CD4-positive, alpha-beta T cell treated with Interleukin-1 beta for 1 hour (primary cell): ENCODE measurements at regions not wholly inside any gene's neighbourhood (a gene's known extent, or its start where the extent isn't known, plus 50 kb on each side); places are given as distances from the start of the nearest gene placed in this dataset.

ENCODE experiments used
- DNase-seq, 2 donors: peaks; one replicate each; pipeline ENCODE4 v3.0.0-alpha.2; 2020 to 2022

- DNase-seq, result no peak
Measured at GRCh38 chr1:38716229-38716628, 143.3 kb downstream of the RRAGC start.

GRCh38 chr1:38715415-38715814, 144.2 kb downstream of the RRAGC start:
- DNase-seq, result no peak

GRCh38 chr1:38712046-38712445, 147.5 kb downstream of the RRAGC start:
- no peak for DNase-seq

- no peak for DNase-seq
Measured at GRCh38 chr1:38708701-38709258, 150.8 kb downstream of the RRAGC start.

- no peak for DNase-seq
Measured at GRCh38 chr1:38701088-38701487, 158.5 kb downstream of the RRAGC start.

- DNase-seq, result no peak
Measured at GRCh38 chr1:38700077-38700470, 159.5 kb downstream of the RRAGC start.

- no peak for DNase-seq
Measured at GRCh38 chr1:38699330-38700076, 160.1 kb downstream of the RRAGC start.

GRCh38 chr1:38697387-38697786, 162.2 kb downstream of the RRAGC start:
- no peak for DNase-seq

GRCh38 chr1:38696371-38696770, 163.2 kb downstream of the RRAGC start:
- no peak for DNase-seq

- DNase-seq, result no peak
Measured at GRCh38 chr1:38693759-38694158, 165.8 kb downstream of the RRAGC start.

- no peak for DNase-seq
Measured at GRCh38 chr1:38693031-38693430, 166.5 kb downstream of the RRAGC start.

- DNase-seq, result no peak
Measured at GRCh38 chr1:38690790-38691449, 168.7 kb downstream of the RRAGC start.

GRCh38 chr1:38686927-38687255, 172.7 kb downstream of the RRAGC start:
- DNase-seq, result no peak

GRCh38 chr1:38686167-38686926, 173.2 kb downstream of the RRAGC start:
- DNase-seq, result no peak

GRCh38 chr1:38685388-38685787, 174.2 kb downstream of the RRAGC start:
- no peak for DNase-seq

- no peak for DNase-seq
Measured at GRCh38 chr1:38680801-38681510, 178.6 kb downstream of the RRAGC start.

GRCh38 chr1:38677756-38678155, 181.8 kb downstream of the RRAGC start:
- no peak for DNase-seq

- DNase-seq, result no peak
Measured at GRCh38 chr1:38677311-38677710, 182.3 kb downstream of the RRAGC start.

GRCh38 chr1:38672692-38673091, 186.9 kb downstream of the RRAGC start:
- DNase-seq, result no peak

- no peak for DNase-seq
Measured at GRCh38 chr1:38671221-38671620, 188.4 kb downstream of the RRAGC start.

- DNase-seq, result no peak
Measured at GRCh38 chr1:38670544-38671122, 188.9 kb downstream of the RRAGC start.

GRCh38 chr1:38667626-38668025, 191.9 kb downstream of the RRAGC start:
- DNase-seq, result no peak

GRCh38 chr1:38662126-38662525, 197.4 kb downstream of the RRAGC start:
- no peak for DNase-seq
